NCI-H446 treated with DMSO at 0.1 percent for 48 hours (cell line): ENCODE measurements at regions not wholly inside any gene's neighbourhood (a gene's known extent, or its start where the extent isn't known, plus 50 kb on each side); places are given as distances from the start of the nearest gene placed in this dataset.
"Not testable (repeated sequence)": the region's sequence is repeated elsewhere in the genome, so short reads cannot be mapped to it uniquely, and the experiment has no call there.

Experiments
- DNase-seq: peaks from one replicate; lab custom pipeline; 2025; lab: John Stamatoyannopoulos, UW

DNA sequence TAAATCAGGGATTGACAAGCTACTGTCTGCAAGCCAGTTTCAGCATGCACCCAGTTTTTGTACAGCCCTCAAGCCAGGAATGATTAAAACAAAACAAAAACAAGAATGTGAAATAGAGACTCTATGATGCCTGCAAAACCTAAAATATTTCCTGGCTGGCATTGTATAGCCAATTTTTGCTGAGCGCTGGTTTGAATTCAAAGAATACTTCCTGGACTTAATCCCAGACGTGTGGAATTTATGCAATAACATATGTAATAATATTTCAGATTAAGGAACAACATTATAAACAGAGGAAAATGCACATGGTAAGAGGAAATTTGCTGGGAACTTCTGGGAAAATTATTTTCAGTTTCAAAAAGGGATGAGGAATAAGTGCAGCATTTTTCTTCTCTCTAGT, 148.1 kb upstream of the RPRM start:
- DNase-seq = no peak

DNA sequence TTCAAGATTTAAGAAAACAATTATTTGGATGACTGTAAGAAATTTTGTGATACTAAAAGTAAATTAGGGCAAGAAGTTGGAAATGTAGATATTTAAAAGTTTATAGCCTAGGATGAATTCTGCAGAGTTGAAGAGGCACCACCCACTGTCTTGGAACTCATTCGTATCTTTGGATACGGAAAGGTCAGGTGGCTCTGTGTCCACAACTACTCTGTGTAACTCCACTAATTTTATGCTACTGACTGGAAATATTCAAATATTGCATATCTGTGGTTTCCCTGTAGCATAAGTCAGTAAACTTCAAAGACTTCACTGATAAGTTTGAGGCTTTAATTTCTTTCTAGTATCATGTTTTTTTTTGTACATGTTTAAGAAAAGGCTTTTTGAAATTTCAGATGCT, 156.9 kb upstream of the RPRM start:
- DNase-seq = no peak

- no peak for DNase-seq
These were observed 162.5 kb upstream of the RPRM start for GRCh38 chr2:153641046-153641445.

- no peak for DNase-seq
These were observed 166.4 kb upstream of the RPRM start for GRCh38 chr2:153644955-153645354.

- no peak for DNase-seq
These were observed 167.0 kb upstream of the RPRM start for GRCh38 chr2:153645599-153645998.

GRCh38 chr2:153657651-153658050, 179.1 kb upstream of the RPRM start:
- peak; percentile 47 for DNase-seq

DNA sequence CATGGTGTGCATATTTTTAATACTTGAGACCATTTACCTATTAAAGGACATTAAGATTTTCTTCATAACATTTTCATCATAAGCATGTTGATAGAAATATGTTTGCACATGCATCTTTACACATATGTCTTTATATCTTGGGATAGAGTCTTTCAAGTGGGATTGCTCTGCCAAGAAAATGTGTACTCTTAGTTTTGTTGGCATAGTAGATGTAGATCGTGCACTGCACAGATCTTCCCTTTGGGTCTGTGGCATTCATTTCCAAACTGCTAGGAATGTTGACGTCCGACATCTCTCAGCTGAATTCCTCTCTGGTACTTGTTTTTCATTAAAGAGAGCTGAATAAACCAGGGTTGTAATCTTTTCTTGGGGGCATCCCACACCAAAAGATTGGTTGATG, 183.2 kb upstream of the RPRM start:
- DNase-seq = no peak

DNA sequence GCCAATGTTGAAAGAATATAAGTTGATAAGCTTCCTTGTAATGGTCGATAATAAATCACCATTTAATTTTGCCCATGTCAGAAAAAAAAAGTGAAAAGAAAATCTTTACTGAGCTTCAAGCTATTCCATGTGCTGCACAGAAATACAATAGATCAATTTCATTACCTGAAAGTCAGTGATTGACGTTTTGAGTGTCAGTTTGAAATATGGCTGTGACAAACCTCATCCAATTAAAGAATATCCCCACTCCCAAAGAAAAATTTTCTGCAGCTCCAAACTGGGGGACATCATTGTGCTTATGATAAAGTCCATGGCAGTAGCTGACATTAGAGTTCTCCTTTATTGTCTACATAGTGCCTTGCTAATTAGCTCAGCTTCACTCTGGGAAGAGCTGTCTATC, 184.8 kb upstream of the RPRM start:
- no peak for DNase-seq

- DNase-seq = not testable (repeated sequence)
These were observed 185.4 kb upstream of the RPRM start for GRCh38 chr2:153664009-153664408.

- DNase-seq = no peak
These were observed 188.9 kb upstream of the RPRM start for GRCh38 chr2:153667475-153667874.

DNA sequence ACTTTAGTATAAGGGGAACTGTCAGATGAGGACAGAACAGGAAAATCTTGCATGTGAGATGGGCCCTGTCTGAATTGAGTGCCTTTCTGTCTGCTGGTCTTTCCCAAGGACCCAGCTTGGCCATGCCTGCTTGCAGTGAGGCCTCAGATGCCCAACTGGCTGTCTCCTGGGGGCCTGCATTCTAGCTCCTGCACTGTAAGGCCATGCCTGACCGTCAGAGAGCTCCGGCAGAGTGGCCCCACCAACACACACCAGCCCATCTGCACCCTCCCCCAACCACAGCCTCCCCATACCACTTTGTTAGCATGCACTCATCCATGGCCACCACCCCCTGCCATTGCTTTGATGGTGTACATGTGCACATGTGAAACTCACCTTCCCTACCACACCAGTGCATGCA, 190.4 kb upstream of the RPRM start:
- no peak for DNase-seq

DNA sequence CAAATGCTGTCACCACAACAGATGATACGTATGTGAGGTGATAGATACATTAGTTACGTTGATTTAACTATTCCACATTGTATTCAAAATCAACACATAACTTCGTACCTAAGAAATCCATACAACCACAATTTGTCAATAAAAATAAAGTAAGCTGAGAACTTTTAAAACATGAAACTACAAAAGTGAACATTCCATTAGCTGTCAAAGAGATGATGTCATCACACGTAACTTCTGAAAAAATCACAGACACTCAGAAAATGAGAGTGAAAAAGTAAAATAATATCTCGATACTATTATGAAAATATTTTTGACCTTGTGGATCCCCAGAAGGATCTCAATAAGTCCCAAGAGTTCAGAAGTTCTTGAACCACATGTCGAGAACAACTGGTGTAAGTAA, 161.6 kb upstream of the GALNT13 start:
- no peak for DNase-seq

DNA sequence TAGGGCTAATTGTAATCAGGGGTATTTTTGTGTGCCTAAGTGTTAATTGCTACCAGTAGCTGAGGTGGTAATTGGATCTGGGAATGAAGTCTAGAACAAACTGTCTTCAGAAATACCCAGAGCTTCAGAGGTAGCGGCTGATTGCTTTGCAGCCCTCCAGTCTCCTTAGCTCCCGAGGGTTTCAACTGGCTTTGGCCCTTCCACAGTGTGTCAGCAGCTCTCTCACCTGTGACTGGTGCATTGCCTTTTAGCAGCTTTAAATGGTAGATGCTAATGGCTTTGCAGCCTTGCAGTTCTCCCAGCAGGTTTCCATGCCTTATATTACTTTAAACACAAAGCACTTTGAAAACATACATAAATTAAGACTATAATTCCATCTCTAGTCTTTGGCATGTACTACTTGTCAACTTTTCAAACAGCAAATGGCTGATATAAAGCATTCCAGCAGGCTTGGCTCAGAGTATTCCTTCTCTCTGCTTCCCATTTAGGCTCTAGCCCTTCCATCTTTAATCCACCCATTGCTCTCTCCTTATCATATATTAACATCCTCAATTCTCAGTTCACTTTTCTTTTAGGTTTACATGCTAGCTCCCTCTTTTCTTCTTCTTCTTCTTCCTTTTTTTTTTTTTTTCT, 156.4 kb upstream of the GALNT13 start:
- DNase-seq = no peak

- no peak for DNase-seq
These were observed 154.7 kb upstream of the GALNT13 start for GRCh38 chr2:153717060-153717459.

- no peak for DNase-seq
These were observed 132.3 kb upstream of the GALNT13 start for GRCh38 chr2:153739394-153739793.

DNA sequence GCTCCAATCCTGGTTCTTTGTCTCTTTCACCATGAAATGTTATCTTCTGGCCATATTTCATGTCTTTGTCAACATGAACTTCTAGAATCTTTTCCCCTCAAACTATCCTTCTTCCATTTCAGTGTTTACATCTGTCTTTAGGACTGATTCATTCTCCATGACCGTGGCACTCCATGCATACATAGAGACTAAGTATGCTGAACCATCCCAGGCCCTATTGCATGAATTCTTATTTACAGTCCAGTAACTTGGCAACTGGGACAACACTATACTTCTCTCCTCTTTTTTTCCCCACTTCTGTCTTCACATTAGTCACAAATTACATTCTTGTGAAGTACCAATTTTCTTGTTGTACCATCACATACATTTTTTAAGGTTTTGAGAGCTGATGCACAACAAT, 109.8 kb upstream of the GALNT13 start:
- DNase-seq = no peak

GRCh38 chr2:153766415-153766814, 105.3 kb upstream of the GALNT13 start:
- no peak for DNase-seq

- DNase-seq = peak; percentile 4
These were observed 101.2 kb upstream of the GALNT13 start for GRCh38 chr2:153770359-153770991.

GRCh38 chr2:153780241-153780640, 91.5 kb upstream of the GALNT13 start:
- no peak for DNase-seq

DNA sequence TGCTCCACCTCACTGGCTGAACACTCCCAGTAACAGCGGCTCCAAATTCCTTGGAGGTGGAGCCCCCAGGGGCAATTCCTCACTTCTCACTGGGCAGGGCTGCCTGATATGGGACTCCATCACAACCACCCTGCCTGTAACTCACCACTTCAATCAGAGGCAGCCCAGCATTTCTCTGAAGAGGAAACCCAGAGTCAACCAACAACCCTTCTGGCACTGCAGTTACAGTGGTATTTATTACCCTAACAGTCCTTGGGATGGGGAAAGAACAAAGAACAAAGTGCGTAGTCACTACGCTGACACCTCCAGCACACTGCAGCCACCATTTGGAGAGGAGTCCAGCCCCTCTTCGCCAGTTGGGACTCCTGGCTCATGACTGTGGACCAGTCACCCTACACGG, 85.7 kb upstream of the GALNT13 start:
- DNase-seq = no peak

DNA sequence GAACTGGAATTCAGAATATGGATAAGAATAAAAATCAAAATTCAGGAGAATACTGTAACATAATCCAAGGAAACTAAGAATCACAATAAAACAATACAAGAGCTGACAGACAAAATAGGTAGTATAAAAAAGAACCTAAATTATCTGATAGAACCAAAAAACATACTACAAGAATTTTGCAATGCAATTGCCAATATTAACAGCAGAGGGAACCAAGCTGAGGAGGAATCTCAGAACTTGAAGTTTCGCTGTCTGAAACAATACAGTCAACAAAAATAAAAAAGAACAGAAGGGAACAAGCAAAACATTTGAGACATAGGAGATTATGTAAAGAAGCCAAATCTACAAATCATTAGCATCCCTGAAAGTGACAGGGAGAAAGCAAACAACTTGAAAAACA, 84.1 kb upstream of the GALNT13 start:
- DNase-seq = no peak

GRCh38 chr2:153802671-153803070, 69.1 kb upstream of the GALNT13 start:
- DNase-seq = no peak

DNA sequence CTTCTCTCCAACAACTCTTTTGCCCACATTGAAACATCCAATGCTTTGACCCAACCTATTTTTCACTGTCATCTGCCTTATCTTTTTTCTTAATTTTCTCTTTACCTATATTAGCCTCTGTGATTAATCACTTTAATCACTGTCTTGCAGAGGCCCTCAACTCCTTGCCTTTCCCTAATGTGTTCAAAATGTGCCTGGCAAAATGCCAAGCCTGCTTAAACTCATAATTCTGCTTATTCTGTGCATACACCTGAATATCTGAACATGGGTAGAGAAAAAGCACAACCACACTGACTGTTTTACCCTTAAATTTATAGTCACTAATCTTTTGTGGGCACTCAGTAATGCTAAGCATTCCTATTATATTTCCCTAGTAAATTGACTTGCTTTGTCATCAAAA, 63.0 kb upstream of the GALNT13 start:
- no peak for DNase-seq

GRCh38 chr2:153811516-153811915, 60.2 kb upstream of the GALNT13 start:
- no peak for DNase-seq
